ENCODE measurements at regions not wholly inside any gene's neighbourhood (a gene's known extent, or its start where the extent isn't known, plus 50 kb on each side); places are given as distances from the start of the nearest gene placed in this dataset.

DNA sequence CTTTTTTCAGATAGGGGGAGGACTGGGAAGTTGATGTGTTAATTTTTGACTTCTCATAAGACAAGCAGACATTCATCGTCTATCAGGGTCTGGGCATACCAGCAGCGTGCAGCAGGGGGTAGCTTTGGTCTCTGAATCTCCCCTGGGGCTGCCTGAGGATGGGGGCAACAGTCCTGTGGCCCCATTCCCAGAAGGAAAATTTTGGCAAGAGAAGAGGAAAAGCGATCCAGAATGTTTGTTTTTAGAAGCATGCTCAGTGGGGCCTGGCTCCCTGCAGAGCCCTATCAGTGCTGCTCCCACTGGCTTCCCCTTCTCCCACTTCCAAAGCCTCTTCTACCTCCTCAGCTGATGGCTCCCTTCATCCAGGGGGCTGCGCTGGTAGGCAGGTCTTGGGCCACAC lies 194.8 kb upstream of the IL12B start:
- DNase-seq (ENCODE audit: insufficient read length, low spot score) (no peak), FAIRE-seq (no peak)

DNA sequence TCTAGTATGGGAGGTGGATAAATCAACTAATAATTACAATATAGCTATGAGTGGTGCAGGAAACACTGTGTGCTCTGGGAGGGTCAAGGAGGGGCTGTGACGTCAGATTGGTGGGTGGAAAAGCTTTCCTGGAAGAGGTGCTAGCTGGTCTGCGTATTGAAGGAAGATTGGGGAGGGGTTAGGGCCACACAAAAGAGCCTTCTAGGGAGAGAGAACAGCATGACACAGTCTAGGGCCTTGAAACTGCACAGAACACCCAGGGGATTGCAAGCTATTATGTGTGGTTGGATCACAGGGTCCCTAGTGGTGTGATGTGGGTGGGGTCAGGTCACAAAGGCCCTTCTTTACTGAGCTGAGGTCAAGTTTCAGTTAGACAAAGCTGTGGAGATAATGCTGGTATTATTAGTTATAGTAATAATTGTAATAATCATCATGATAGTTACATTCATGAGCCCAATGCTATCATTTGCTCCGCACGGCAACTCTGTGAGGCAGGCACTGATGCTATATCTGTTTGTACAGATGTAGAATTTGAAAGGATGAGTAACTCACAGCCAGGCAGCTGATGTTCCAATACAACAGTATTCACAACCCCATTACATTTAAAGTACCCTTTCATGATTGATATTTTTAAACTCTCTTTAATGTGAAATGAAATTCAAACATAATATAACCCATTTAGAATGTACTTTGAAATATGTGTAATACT lies 197.4 kb upstream of the IL12B start:
- DNase-seq (ENCODE audit: insufficient read length, low spot score) (no peak), FAIRE-seq (no peak)

- DNase-seq (ENCODE audit: insufficient read length, low spot score) (no peak), FAIRE-seq (no peak)
Measured at GRCh38 chr5:159531554-159532105, 201.3 kb upstream of the IL12B start.

- no peak for DNase-seq (ENCODE audit: insufficient read length, low spot score)
- no peak for FAIRE-seq
Measured at GRCh38 chr5:159533197-159533596, 202.9 kb upstream of the IL12B start.

GRCh38 chr5:159536166-159536565 lies 205.9 kb upstream of the IL12B start:
- no peak for FAIRE-seq
- DNase-seq (ENCODE audit: insufficient read length, low spot score), result no peak

DNA sequence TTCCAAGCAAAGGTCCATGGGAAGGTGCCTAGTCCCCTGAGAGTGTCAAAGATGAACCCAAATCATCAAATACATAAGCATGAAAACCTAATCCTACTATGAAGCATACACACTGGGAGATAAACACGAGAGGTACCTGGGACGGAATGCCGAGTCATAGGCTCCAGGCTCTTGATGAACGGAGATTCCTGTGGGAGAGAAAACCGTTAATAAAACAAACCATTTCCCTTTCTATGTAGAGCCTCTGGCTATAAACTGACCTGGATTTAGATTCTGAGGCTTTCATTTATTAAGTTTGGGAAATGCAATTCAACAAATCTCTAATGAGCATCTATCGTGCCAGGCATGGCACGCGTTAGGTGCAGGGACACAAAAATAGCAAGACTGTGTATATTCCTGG lies 206.4 kb upstream of the IL12B start:
- DNase-seq (ENCODE audit: insufficient read length, low spot score) (no peak), FAIRE-seq (no peak)

DNA sequence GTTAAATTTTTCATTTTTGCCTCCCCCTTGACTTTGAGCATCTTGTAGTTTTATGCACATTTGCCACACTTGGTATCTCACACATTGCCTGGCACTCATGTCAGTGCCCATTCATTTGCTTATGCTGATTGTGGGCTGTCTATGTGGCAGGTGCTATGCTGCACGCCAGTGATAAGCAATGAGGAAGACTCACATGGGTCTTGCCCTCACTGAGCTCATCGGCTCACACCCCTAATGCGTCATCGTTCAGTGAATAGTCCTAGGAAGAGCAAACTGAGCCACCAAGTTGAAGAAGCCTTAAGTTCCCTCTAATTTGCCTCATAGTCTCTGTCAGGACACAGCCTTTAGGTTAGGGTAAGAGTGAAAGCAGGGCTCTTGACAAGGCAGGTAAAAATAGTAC lies 209.4 kb upstream of the IL12B start:
- FAIRE-seq, result no peak

GRCh38 chr5:159543326-159543725 lies 213.0 kb upstream of the IL12B start:
- FAIRE-seq, result no peak

More for the DNA sequence above, 209.4 kb upstream of the IL12B start:
- no peak for DNase-seq (ENCODE audit: insufficient read length, low spot score)

GRCh38 chr5:159545156-159545555 lies 214.9 kb upstream of the IL12B start:
- DNase-seq (ENCODE audit: insufficient read length, low spot score), result no peak
- FAIRE-seq, result no peak

More at GRCh38 chr5:159543326-159543725, 213.0 kb upstream of the IL12B start:
- DNase-seq (ENCODE audit: insufficient read length, low spot score), result no peak

- DNase-seq (ENCODE audit: insufficient read length, low spot score), result no peak
- no peak for FAIRE-seq
Measured at GRCh38 chr5:159547466-159548195, 217.3 kb upstream of the IL12B start.

- DNase-seq (ENCODE audit: insufficient read length, low spot score) (no peak), FAIRE-seq (no peak)
Measured at GRCh38 chr5:159548517-159548916, 218.2 kb upstream of the IL12B start.

- no peak for FAIRE-seq
- no peak for DNase-seq (ENCODE audit: insufficient read length, low spot score)
Measured at GRCh38 chr5:159549046-159549445, 218.8 kb upstream of the IL12B start.

DNA sequence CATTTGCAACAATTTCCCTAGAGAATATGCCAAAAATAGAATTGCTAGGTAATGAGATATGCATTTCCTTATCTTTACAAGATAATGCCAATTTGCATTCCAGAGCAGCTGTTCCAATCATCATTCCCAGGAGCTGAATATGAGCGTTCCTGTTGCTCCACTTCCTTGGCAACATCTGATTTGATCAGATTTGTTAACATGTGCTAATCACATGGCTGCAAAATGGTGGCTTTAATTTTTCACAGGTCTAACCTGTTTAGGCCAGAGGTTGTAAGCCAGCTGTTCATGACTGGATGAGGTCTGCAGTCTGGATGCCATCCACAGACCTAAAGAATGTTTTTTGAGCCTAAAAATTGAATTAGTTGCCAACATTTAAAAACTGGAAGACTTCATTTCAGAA lies 220.7 kb upstream of the IL12B start:
- DNase-seq (ENCODE audit: insufficient read length, low spot score), result no peak
- FAIRE-seq, result no peak

- DNase-seq (ENCODE audit: insufficient read length, low spot score) (no peak), FAIRE-seq (no peak)
Measured at GRCh38 chr5:159552751-159553150, 222.5 kb upstream of the IL12B start.

GRCh38 chr5:159553792-159554191 lies 223.5 kb upstream of the IL12B start:
- no peak for FAIRE-seq
- no peak for DNase-seq (ENCODE audit: insufficient read length, low spot score)

- no peak for FAIRE-seq
- no peak for DNase-seq (ENCODE audit: insufficient read length, low spot score)
Measured at GRCh38 chr5:159555084-159555483, 224.8 kb upstream of the IL12B start.

DNA sequence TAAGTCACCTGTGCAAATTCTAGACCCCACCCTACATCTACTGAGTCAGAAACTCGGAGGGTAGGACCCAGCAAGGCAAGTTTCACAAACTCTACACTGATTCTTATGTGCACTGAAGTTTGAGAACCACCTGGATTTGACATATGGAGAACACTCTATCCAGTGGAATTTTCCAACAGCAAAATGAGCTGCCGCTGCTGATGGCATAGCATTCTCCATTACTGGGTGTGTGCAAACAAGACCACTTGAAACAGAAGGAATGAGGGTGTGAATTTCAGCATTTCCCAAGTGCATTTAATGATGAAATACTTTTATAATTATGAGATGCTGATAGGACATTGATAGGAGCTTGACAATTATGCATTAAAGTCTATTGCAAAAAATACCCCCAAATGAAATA lies 229.1 kb upstream of the IL12B start:
- FAIRE-seq, result no peak
- DNase-seq (ENCODE audit: insufficient read length, low spot score), result no peak

DNA sequence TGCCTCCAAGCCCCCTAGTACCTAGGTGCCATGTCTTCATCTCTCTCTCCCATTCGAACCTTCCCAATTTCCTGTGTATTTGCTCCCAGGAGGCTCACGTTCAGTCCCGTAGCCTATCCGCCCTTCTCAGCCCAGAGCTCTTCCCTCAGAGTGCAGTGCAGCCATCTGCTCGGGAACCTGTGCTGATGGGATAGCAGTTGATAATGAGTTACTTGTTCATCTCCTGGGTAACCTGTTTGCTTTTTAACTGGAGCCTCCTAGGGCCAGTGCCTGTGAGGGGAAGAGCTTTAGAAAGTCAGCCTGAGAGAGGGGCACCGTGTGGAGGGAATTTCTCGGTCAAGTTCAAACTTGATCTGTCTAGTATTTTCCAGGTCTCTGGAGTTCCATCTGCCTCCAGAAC lies 229.8 kb upstream of the IL12B start:
- no peak for DNase-seq (ENCODE audit: insufficient read length, low spot score)
- FAIRE-seq, result no peak

GRCh38 chr5:159564031-159564430 lies 233.7 kb upstream of the IL12B start:
- FAIRE-seq, result no peak
- no peak for DNase-seq (ENCODE audit: insufficient read length, low spot score)

GRCh38 chr5:159566832-159567231 lies 236.5 kb upstream of the IL12B start:
- no peak for DNase-seq (ENCODE audit: insufficient read length, low spot score)
- no peak for FAIRE-seq

GRCh38 chr5:159567461-159567860 lies 237.2 kb upstream of the IL12B start:
- no peak for FAIRE-seq
- no peak for DNase-seq (ENCODE audit: insufficient read length, low spot score)

All from GM19239 (cell line).